OCI-LY7 (cell line): ENCODE measurements at regions not wholly inside any gene's neighbourhood (a gene's known extent, or its start where the extent isn't known, plus 50 kb on each side); places are given as distances from the start of the nearest gene placed in this dataset.

Experiments used
- BruUV-seq: library from RNA; stranded (reverse); fragments of 400-500 nt; replicated peaks from 2 replicates; lab custom pipeline; 2021; lab: Mats Ljungman, UMichigan
- CTCF ChIA-PET: fragments of 300-600 bp; sonication (Branson Sonifier 250); formaldehyde crosslinking; loops from one replicate; lab custom pipeline; 2022; ENCODE audit warnings: antibody characterized with exemption; ENCODE audit not compliant: unreplicated experiment; lab: Charles Lee
- POLR2A ChIA-PET: fragments of 300-600 bp; sonication (Branson Sonifier 250); formaldehyde crosslinking; loops from one replicate; lab custom pipeline; 2022; ENCODE audit warnings: antibody characterized with exemption; lab: Charles Lee
- DNase-seq: peaks from one replicate; pipeline ENCODE4 v3.0.0-alpha.2; 2015; ENCODE audit warnings: low spot score
- H2AFZ ChIP-seq: fragments of 200-600 bp; sonication (generic), shearing (Covaris generic); 2 replicates; pipeline ENCODE4 v1.6.1; 2014; ENCODE audit warnings: mild to moderate bottlenecking, antibody characterized with exemption, low read length, moderate library complexity
- H3K27ac ChIP-seq: fragments of 200-600 bp; sonication (generic); 2 replicates; pipeline ENCODE4 v1.5.1; 2014; ENCODE audit warnings: mixed run types, low read depth, mild to moderate bottlenecking, moderate library complexity, low read length, inconsistent platforms; ENCODE audit not compliant: poor library complexity, severe bottlenecking
- H3K36me3 ChIP-seq: fragments of 200-600 bp; sonication (generic); 2 replicates; pipeline ENCODE4 v1.6.1; 2014; ENCODE audit warnings: mild to moderate bottlenecking, antibody characterized with exemption, low read length, moderate library complexity, mixed read lengths; ENCODE audit not compliant: insufficient read depth
- H3K4me1 ChIP-seq: fragments of 200-600 bp; sonication (generic); 2 replicates; pipeline ENCODE4 v1.5.1; 2014; ENCODE audit warnings: mild to moderate bottlenecking, low read length; ENCODE audit not compliant: insufficient read depth, poor library complexity, severe bottlenecking
- H3K4me2 ChIP-seq: fragments of 200-600 bp; sonication (generic); 2 replicates; pipeline ENCODE4 v1.6.1; 2014; ENCODE audit warnings: mild to moderate bottlenecking, low read length
- H3K4me3 ChIP-seq: fragments of 200-600 bp; sonication (generic); 2 replicates; pipeline ENCODE4 v1.5.1; 2014; ENCODE audit warnings: mild to moderate bottlenecking, low read depth, low read length; ENCODE audit not compliant: poor library complexity, severe bottlenecking
- H3K79me2 ChIP-seq: fragments of 200-600 bp; sonication (generic); 2 replicates; pipeline ENCODE4 v1.6.1; 2016; ENCODE audit warnings: low read depth, mild to moderate bottlenecking, low read length, moderate library complexity, mixed read lengths; ENCODE audit not compliant: insufficient read depth
- H3K9me2 ChIP-seq: fragments of 200-600 bp; sonication (generic); 2 replicates; pipeline ENCODE4 v1.6.1; 2016; ENCODE audit warnings: mild to moderate bottlenecking, low read length, mixed read lengths; ENCODE audit not compliant: insufficient read depth
- H3K9me3 ChIP-seq: fragments of 200-600 bp; sonication (generic); 2 replicates; pipeline ENCODE4 v1.6.1; 2014; ENCODE audit warnings: mild to moderate bottlenecking, mixed run types, low read length, mixed read lengths
- H4K20me1 ChIP-seq: fragments of 200-600 bp; sonication (generic); 2 replicates; pipeline ENCODE4 v1.6.1; 2014; ENCODE audit warnings: mild to moderate bottlenecking, antibody characterized with exemption, low read length, moderate library complexity, mixed read lengths; ENCODE audit not compliant: insufficient read depth
- CTCF ChIP-seq: fragments of 200-600 bp; sonication (generic); conservative IDR thresholded peaks from 2 replicates; pipeline ENCODE4 v1.5.1; 2014; ENCODE audit warnings: mild to moderate bottlenecking, antibody characterized with exemption, low read length, moderate library complexity, mixed read lengths
- EZH2phosphoT487 ChIP-seq: fragments of 200-600 bp; sonication (generic); IDR thresholded peaks from 2 replicates; pipeline ENCODE4 v1.6.1; 2018; ENCODE audit warnings: low read depth, borderline replicate concordance, mild to moderate bottlenecking, mixed run types, antibody characterized with exemption, low read length, moderate library complexity, mixed read lengths
- intact Hi-C: fragments of 100-400 bp; cut with micrococcal nuclease; formaldehyde crosslinking; loops from one replicate; pipeline ENCODE4 v1.10.0; 2022; ENCODE audit not compliant: unreplicated experiment

GRCh38 chr10:28812384-28813372 is 135.4 kb downstream of the BAMBI start:
- ChIA-PET CTCF (no interaction called here), POLR2A (interaction anchor here (0.6 to 0.7 kb wide), 3 partner anchors 51 to 281 kb away, joined by 3 to 6 read pairs (median 4); no protein-coding TSS in a partner anchor)
- Histone ChIP-seq H3K4me1 (no peaks in the 10 kb centered on the region), H3K4me2 (no peak overlapping the region), H2AFZ (no peak overlapping the region), H4K20me1 (no peaks in the 10 kb centered on the region), H3K9me3 (no peaks in the 10 kb centered on the region), H3K79me2 (no peaks in the 10 kb centered on the region), H3K36me3 (no peaks in the 10 kb centered on the region), H3K9me2 (no peaks in the 10 kb centered on the region), H3K4me3 (no peak overlapping the region), H3K27ac (no peak overlapping the region)
- TF ChIP-seq EZH2phosphoT487 (no peak), CTCF (no peak)
- intact Hi-C loops: no loop called here
- no TSS peak for BruUV-seq
- DNase-seq: no peak

GRCh38 chr10:28815681-28816080 is 138.4 kb downstream of the BAMBI start:
- ChIA-PET CTCF (no interaction called here), POLR2A (no interaction called here)
- TF ChIP-seq CTCF (no peak), EZH2phosphoT487 (no peak)
- no peaks in the 10 kb centered on the region for H3K9me3 ChIP-seq
- H3K36me3 ChIP-seq: no peaks in the 10 kb centered on the region
- no peaks in the 10 kb centered on the region for H4K20me1 ChIP-seq
- intact Hi-C loops: no loop called here
- H3K4me2 ChIP-seq: no peak overlapping the region
- no peaks in the 10 kb centered on the region for H3K9me2 ChIP-seq
- H2AFZ ChIP-seq: no peak overlapping the region
- H3K4me1 ChIP-seq: no peaks in the 10 kb centered on the region
- no peak for DNase-seq
- no peak overlapping the region for H3K4me3 ChIP-seq
- no peak overlapping the region for H3K27ac ChIP-seq
- no peaks in the 10 kb centered on the region for H3K79me2 ChIP-seq
- no TSS peak for BruUV-seq
